H1 (cell line): ENCODE measurements at regions not wholly inside any gene's neighbourhood (a gene's known extent, or its start where the extent isn't known, plus 50 kb on each side); places are given as distances from the start of the nearest gene placed in this dataset.

Source experiments
- POLR2A ChIP-seq, 2 experiments: IDR thresholded peaks; 1 replicate in 1 of 2; 2 replicates in 1 of 2; pipeline ENCODE4 v1.6.1; 2011; ENCODE audit warnings: low read depth in 2 of 2, low read length in 2 of 2, mild to moderate bottlenecking in 2 of 2; ENCODE audit errors: control extremely low read depth in 1 of 2
- SRF ChIP-seq: IDR thresholded peaks from 2 replicates; pipeline ENCODE4 v1.6.1; 2011; ENCODE audit warnings: mild to moderate bottlenecking, low read depth, low read length, moderate library complexity
- TAF1 ChIP-seq: IDR thresholded peaks from 2 replicates; pipeline ENCODE4 v1.6.1; 2011; ENCODE audit warnings: mild to moderate bottlenecking, low read depth, low read length
- YY1 ChIP-seq: IDR thresholded peaks from 2 replicates; pipeline ENCODE4 v1.6.1; 2011; ENCODE audit warnings: low read depth, mild to moderate bottlenecking, low read length
- TF ChIP-seq, protein P1 (sequence below), 3 experiments: IDR thresholded peaks; 1 replicate in 2 of 3; 2 replicates in 1 of 3; pipeline versions ENCODE4 v1.5.1 to v1.6.1; 2011; ENCODE audit warnings: low read length in 3 of 3, mild to moderate bottlenecking in 3 of 3, inconsistent platforms in 2 of 3, low read depth in 1 of 3, moderate library complexity in 1 of 3; ENCODE audit not compliant: insufficient read depth in 1 of 3; ENCODE audit errors: control extremely low read depth in 1 of 3

DNA sequence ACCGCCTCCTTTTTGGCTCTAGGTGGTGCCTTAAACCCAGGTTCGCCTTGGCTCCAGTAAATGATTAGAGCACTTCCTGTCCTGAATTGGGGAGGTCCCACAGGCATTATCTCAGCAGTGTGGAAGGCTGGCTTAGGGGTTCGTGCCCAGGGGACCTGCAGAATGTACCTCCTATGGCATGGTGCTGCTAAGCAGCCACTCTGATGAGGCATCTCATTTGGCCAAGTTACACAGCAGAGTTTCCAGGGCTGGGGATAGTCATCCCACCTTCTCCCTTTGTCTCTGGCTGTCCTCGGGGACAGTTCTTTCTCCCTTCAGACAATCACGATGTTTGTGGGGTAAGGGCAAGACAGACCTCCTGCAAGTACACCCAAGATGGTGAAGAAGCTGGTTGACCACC, 371.2 kb downstream of the VPS13C start:
- TF ChIP-seq, protein P1, sequence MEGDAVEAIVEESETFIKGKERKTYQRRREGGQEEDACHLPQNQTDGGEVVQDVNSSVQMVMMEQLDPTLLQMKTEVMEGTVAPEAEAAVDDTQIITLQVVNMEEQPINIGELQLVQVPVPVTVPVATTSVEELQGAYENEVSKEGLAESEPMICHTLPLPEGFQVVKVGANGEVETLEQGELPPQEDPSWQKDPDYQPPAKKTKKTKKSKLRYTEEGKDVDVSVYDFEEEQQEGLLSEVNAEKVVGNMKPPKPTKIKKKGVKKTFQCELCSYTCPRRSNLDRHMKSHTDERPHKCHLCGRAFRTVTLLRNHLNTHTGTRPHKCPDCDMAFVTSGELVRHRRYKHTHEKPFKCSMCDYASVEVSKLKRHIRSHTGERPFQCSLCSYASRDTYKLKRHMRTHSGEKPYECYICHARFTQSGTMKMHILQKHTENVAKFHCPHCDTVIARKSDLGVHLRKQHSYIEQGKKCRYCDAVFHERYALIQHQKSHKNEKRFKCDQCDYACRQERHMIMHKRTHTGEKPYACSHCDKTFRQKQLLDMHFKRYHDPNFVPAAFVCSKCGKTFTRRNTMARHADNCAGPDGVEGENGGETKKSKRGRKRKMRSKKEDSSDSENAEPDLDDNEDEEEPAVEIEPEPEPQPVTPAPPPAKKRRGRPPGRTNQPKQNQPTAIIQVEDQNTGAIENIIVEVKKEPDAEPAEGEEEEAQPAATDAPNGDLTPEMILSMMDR (IDR thresholded peaks at IDR 0.05; ENCODE audit: control extremely low read depth in 1 of 3, insufficient read depth in 1 of 3, low read depth in 1 of 3, low read length in 3 of 3): no peak
- TF ChIP-seq YY1 (no peak), POLR2A (IDR thresholded peaks at IDR 0.05; ENCODE audit: control extremely low read depth in 1 of 2, low read depth in 2 of 2, low read length in 2 of 2) (no peak), TAF1 (no peak), SRF (no peak)
